IMR-90 (cell line): ENCODE measurements at regions not wholly inside any gene's neighbourhood (a gene's known extent, or its start where the extent isn't known, plus 50 kb on each side); places are given as distances from the start of the nearest gene placed in this dataset.

ENCODE experiments used
- CTCF ChIP-seq: conservative IDR thresholded peaks from 2 replicates; pipeline ENCODE4 v1.5.1; 2012; ENCODE audit warnings: mild to moderate bottlenecking, low read depth, low read length, improper control_type of control experiment
- FOS ChIP-seq: fragments of 150-350 bp; IDR thresholded peaks from 2 replicates; pipeline ENCODE4 v1.6.1; 2016; ENCODE audit warnings: low read depth, low read length
- MXI1 ChIP-seq: IDR thresholded peaks from 2 replicates; pipeline ENCODE4 v1.6.1; 2012; ENCODE audit warnings: low read depth, mild to moderate bottlenecking, low read length, moderate library complexity, borderline replicate concordance
- POLR2A ChIP-seq: IDR thresholded peaks from 2 replicates; pipeline ENCODE4 v1.6.1; 2012; ENCODE audit warnings: mild to moderate bottlenecking, low read depth, low read length
- RAD21 ChIP-seq: IDR thresholded peaks from 2 replicates; pipeline ENCODE4 v1.6.1; 2012; ENCODE audit warnings: low read length, improper control_type of control experiment
- SMC3 ChIP-seq: fragments of 150-350 bp; IDR thresholded peaks from 2 replicates; pipeline ENCODE4 v1.6.1; 2016; ENCODE audit warnings: low read depth, mild to moderate bottlenecking, antibody characterized with exemption, low read length, moderate library complexity
- USF2 ChIP-seq: fragments of 150-350 bp; IDR thresholded peaks from 2 replicates; pipeline ENCODE4 v1.6.1; 2017; ENCODE audit warnings: mild to moderate bottlenecking, antibody characterized with exemption, low read length, low read depth

GRCh38 chr18:77482190-77483085 is 232.8 kb downstream of the GALR1 start:
- TF ChIP-seq FOS, result no peak
- no peak for TF ChIP-seq CTCF
- TF ChIP-seq USF2, result no peak
- TF ChIP-seq POLR2A, result no peak
- no peak for TF ChIP-seq RAD21
- no peak for TF ChIP-seq SMC3
- TF ChIP-seq MXI1, result no peak
